Stomach (tissue), 4 donors: ENCODE measurements at regions not wholly inside any gene's neighbourhood (a gene's known extent, or its start where the extent isn't known, plus 50 kb on each side); places are given as distances from the start of the nearest gene placed in this dataset.

Source experiments
- CTCF ChIP-seq, 7 experiments: fragments of 450-650 bp in 4 of 7; fragments of 200-600 bp in 3 of 7; sonication (generic) in 3 of 7; IDR thresholded peaks; one replicate each; pipeline ENCODE4 v1.5.1; 2016 to 2019; ENCODE audit warnings: antibody characterized with exemption in 7 of 7, control low read depth in 2 of 7, mild to moderate bottlenecking in 1 of 7
- EP300 ChIP-seq: sonication (generic); formaldehyde crosslinking; IDR thresholded peaks from one replicate; pipeline ENCODE4 v1.6.1; 2017; ENCODE audit warnings: antibody characterized with exemption
- POLR2A ChIP-seq, 4 donors: fragments of 450-650 bp; IDR thresholded peaks; one replicate each; pipeline ENCODE4 v1.6.1; 2016; ENCODE audit warnings: antibody characterized with exemption in 4 of 4, control low read depth in 2 of 4, mild to moderate bottlenecking in 1 of 4, moderate library complexity in 1 of 4

- TF ChIP-seq POLR2A (IDR thresholded peaks at IDR 0.05) (no peak), CTCF (IDR thresholded peaks at IDR 0.05) (no peak), EP300 (no peak)
These were observed 251.2 kb upstream of the RORA start for GRCh38 chr15:61480295-61480694.
